Endothelial cell of umbilical vein (primary cell): ENCODE measurements at regions not wholly inside any gene's neighbourhood (a gene's known extent, or its start where the extent isn't known, plus 50 kb on each side); places are given as distances from the start of the nearest gene placed in this dataset.

Source experiments
- EZH2 ChIP-seq: IDR thresholded peaks from 2 replicates; pipeline ENCODE4 v1.6.1; 2012; ENCODE audit warnings: borderline replicate concordance, low read depth, mild to moderate bottlenecking, moderate library complexity, low read length, inconsistent platforms; ENCODE audit not compliant: severe bottlenecking
- JUN ChIP-seq: IDR thresholded peaks from 2 replicates; pipeline ENCODE4 v1.6.1; 2011; ENCODE audit warnings: borderline replicate concordance, low read depth; ENCODE audit not compliant: insufficient read length, insufficient read depth

GRCh38 chr15:62582580-62582979, 417.5 kb upstream of the C2CD4B start:
- TF ChIP-seq JUN (no peak), EZH2 (no peak)
